Posterior vena cava (tissue), 2 donors: ENCODE measurements at regions not wholly inside any gene's neighbourhood (a gene's known extent, or its start where the extent isn't known, plus 50 kb on each side); places are given as distances from the start of the nearest gene placed in this dataset.
A peak's percentile ranks its signal among the peaks of the same experiment; 100 is the strongest.

Experiments used
- DNase-seq: peaks from one replicate; pipeline ENCODE4 v3.0.0-alpha.2; 2020; ENCODE audit warnings: low spot score
- intact Hi-C, 2 donors: fragments of 100-400 bp; cut with DNase I; formaldehyde crosslinking; loops; one replicate each; pipeline versions ENCODE4 v1.14.1 to v1.14.2; 2022 to 2023
- donor health status: DM: yes; HTN: yes; CAD: no.
- donor health status: DM: yes; HTN: yes; CAD: no.

- peak; percentile 62 for DNase-seq
- intact Hi-C loops: loop anchor here in 1 of 2 donors (2.0 kb wide), 1 partner anchor 284 kb away; no protein-coding TSS in a partner anchor
Measured at GRCh38 chr11:69912911-69913451, 93.8 kb upstream of the FGF3 start.

GRCh38 chr11:69913591-69914285 lies 94.5 kb upstream of the FGF3 start:
- intact Hi-C loops: loop anchor here in 1 of 2 donors (2.0 kb wide), 1 partner anchor 283 kb away; no protein-coding TSS in a partner anchor
- DNase-seq: peak; percentile 74

GRCh38 chr11:69914286-69915150 lies 95.3 kb upstream of the FGF3 start:
- peak; percentile 77 for DNase-seq
- intact Hi-C loops: loop anchor here in 1 of 2 donors (5.0 kb wide), 1 partner anchor 1062 kb away; no protein-coding TSS in a partner anchor

GRCh38 chr11:69915151-69915500 lies 95.9 kb upstream of the FGF3 start:
- DNase-seq: no peak
- intact Hi-C loops: loop anchor here in 1 of 2 donors (5.0 kb wide), 1 partner anchor 1063 kb away; no protein-coding TSS in a partner anchor

- intact Hi-C loops: loop anchor here in 1 of 2 donors (1.0 to 5.0 kb wide), 2 partner anchors 214 to 1063 kb away; no protein-coding TSS in a partner anchor
- peak; percentile 95 for DNase-seq
Measured at GRCh38 chr11:69915501-69916250, 96.5 kb upstream of the FGF3 start.

GRCh38 chr11:69916251-69916649 lies 97.0 kb upstream of the FGF3 start:
- intact Hi-C loops: loop anchor here in 1 of 2 donors (1.0 to 5.0 kb wide), 2 partner anchors 213 to 1064 kb away; no protein-coding TSS in a partner anchor
- DNase-seq: peak; percentile 48

GRCh38 chr11:69916806-69917387 lies 97.7 kb upstream of the FGF3 start:
- DNase-seq: peak; percentile 5
- intact Hi-C loops: loop anchor here in 1 of 2 donors (1.0 to 5.0 kb wide), 2 partner anchors 212 to 1065 kb away; no protein-coding TSS in a partner anchor

GRCh38 chr11:69917529-69917928 lies 98.3 kb upstream of the FGF3 start:
- DNase-seq: no peak
- intact Hi-C loops: loop anchor here in 1 of 2 donors (5.0 kb wide), 1 partner anchor 1065 kb away; no protein-coding TSS in a partner anchor

- DNase-seq: peak; percentile 88
- intact Hi-C loops: loop anchor here in 1 of 2 donors (5.0 kb wide), 1 partner anchor 1066 kb away; no protein-coding TSS in a partner anchor
Measured at GRCh38 chr11:69918231-69918937, 99.2 kb upstream of the FGF3 start.

GRCh38 chr11:69918938-69919650 lies 99.9 kb upstream of the FGF3 start:
- intact Hi-C loops: loop anchor here in 1 of 2 donors (1.0 to 5.0 kb wide), 2 partner anchors 27 to 1067 kb away; no protein-coding TSS in a partner anchor
- peak; percentile 94 for DNase-seq

- intact Hi-C loops: loop anchor here (1.0 to 10.0 kb wide), 4 partner anchors 26 to 1068 kb away; partner anchors contain the start of gene ANO1 (in 1 of the 2)
- peak; percentile 47 for DNase-seq
Measured at GRCh38 chr11:69919659-69920344, 100.6 kb upstream of the FGF3 start.

- DNase-seq: peak; percentile 65
- intact Hi-C loops: loop anchor here (5.0 to 10.0 kb wide), 2 partner anchors 152 to 154 kb away; partner anchors contain the start of gene ANO1 (in 1 of the 2)
Measured at GRCh38 chr11:69920345-69921127, 101.3 kb upstream of the FGF3 start.

GRCh38 chr11:69921128-69922014 lies 102.2 kb upstream of the FGF3 start:
- intact Hi-C loops: loop anchor here (5.0 to 10.0 kb wide), 2 partner anchors 151 to 153 kb away; partner anchors contain the start of gene ANO1 (in 1 of the 2)
- DNase-seq: peak; percentile 46

- peak; percentile 74 for DNase-seq
- intact Hi-C loops: loop anchor here (5.0 to 10.0 kb wide), 2 partner anchors 150 to 153 kb away; partner anchors contain the start of gene ANO1 (in 1 of the 2)
Measured at GRCh38 chr11:69922015-69922595, 102.9 kb upstream of the FGF3 start.
